ENCODE measurements at regions not wholly inside any gene's neighbourhood (a gene's known extent, or its start where the extent isn't known, plus 50 kb on each side); places are given as distances from the start of the nearest gene placed in this dataset.

- TF ChIP-seq EP300 (IDR thresholded peaks at IDR 0.05) (no peak), CTCF (IDR thresholded peaks at IDR 0.05) (no peak), POLR2A (IDR thresholded peaks at IDR 0.05) (no peak), POLR2AphosphoS5 (IDR thresholded peaks at IDR 0.05) (no peak)
- no peaks in the 10 kb centered on the region for H3K9me3 ChIP-seq
- no peak overlapping the region for H3K27ac ChIP-seq
- no peaks in the 10 kb centered on the region for H3K36me3 ChIP-seq
- peaks cover 13% of the 10 kb centered on the region for H3K27me3 ChIP-seq
- no peak overlapping the region for H3K4me3 ChIP-seq
- no peak for DNase-seq (ENCODE audit: low spot score in 2 of 2)
- H3K4me1 ChIP-seq, result no peaks in the 10 kb centered on the region
- WGBS, result 40% methylated on average over 3 of the region's 3 CpGs
These were observed 55.6 kb downstream of the RHOXF2B start for GRCh38 chrX:120021927-120022326.

- H3K27ac ChIP-seq, result no peak overlapping the region
- H3K9me3 ChIP-seq, result no peaks in the 10 kb centered on the region
- DNase-seq (ENCODE audit: low spot score in 2 of 2), result no peak
- peaks cover 29% of the 10 kb centered on the region for H3K27me3 ChIP-seq
- no peaks in the 10 kb centered on the region for H3K36me3 ChIP-seq
- TF ChIP-seq CTCF (IDR thresholded peaks at IDR 0.05) (no peak), POLR2AphosphoS5 (IDR thresholded peaks at IDR 0.05) (no peak), POLR2A (IDR thresholded peaks at IDR 0.05) (no peak)
- WGBS, result 70% methylated on average over 4 of the region's 4 CpGs
- peaks cover 9% of the 10 kb centered on the region for H3K4me1 ChIP-seq
- H3K4me3 ChIP-seq, result no peak overlapping the region
These were observed 57.2 kb downstream of the RHOXF2B start for GRCh38 chrX:120020305-120020704.

GRCh38 chrX:120016068-120016441 is 61.4 kb downstream of the RHOXF2B start:
- no peak for DNase-seq (ENCODE audit: low spot score in 2 of 2)
- 63% methylated on average over 11 of the region's 11 CpGs for WGBS
- Histone ChIP-seq H3K27me3 (peaks cover 31% of the 10 kb centered on the region), H3K9me3 (no peaks in the 10 kb centered on the region), H3K27ac (no peak overlapping the region), H3K4me3 (peak overlapping the region; percentile 38), H3K4me1 (peaks cover 14% of the 10 kb centered on the region), H3K36me3 (no peaks in the 10 kb centered on the region)
- TF ChIP-seq POLR2AphosphoS5 (IDR thresholded peaks at IDR 0.05), result no peak
- no peak for TF ChIP-seq CTCF (IDR thresholded peaks at IDR 0.05)
- no peak for TF ChIP-seq POLR2A (IDR thresholded peaks at IDR 0.05)

GRCh38 chrX:120015145-120016067 is 62.1 kb downstream of the RHOXF2B start:
- H3K4me3 ChIP-seq, result peak overlapping the region; percentile 38
- no peak for DNase-seq (ENCODE audit: low spot score in 2 of 2)
- H3K27ac ChIP-seq, result no peak overlapping the region
- WGBS, result 38% methylated on average over 43 of the region's 58 CpGs
- TF ChIP-seq POLR2AphosphoS5 (IDR thresholded peaks at IDR 0.05) (no peak), CTCF (IDR thresholded peaks at IDR 0.05) (no peak), EP300 (IDR thresholded peaks at IDR 0.05) (no peak), POLR2A (IDR thresholded peaks at IDR 0.05) (no peak)
- peaks cover 14% of the 10 kb centered on the region for H3K4me1 ChIP-seq
- no peaks in the 10 kb centered on the region for H3K9me3 ChIP-seq
- peaks cover 31% of the 10 kb centered on the region for H3K27me3 ChIP-seq
- no peaks in the 10 kb centered on the region for H3K36me3 ChIP-seq

GRCh38 chrX:120014354-120015130 is 62.9 kb downstream of the RHOXF2B start:
- H3K27ac ChIP-seq, result no peak overlapping the region
- H3K4me3 ChIP-seq, result peak overlapping the region; percentile 38
- H3K36me3 ChIP-seq, result no peaks in the 10 kb centered on the region
- 57% methylated on average over 26 of the region's 30 CpGs for WGBS
- TF ChIP-seq CTCF (IDR thresholded peaks at IDR 0.05), result no peak
- no peak for TF ChIP-seq POLR2A (IDR thresholded peaks at IDR 0.05)
- no peak for TF ChIP-seq POLR2AphosphoS5 (IDR thresholded peaks at IDR 0.05)
- TF ChIP-seq EP300 (IDR thresholded peaks at IDR 0.05), result no peak
- peaks cover 31% of the 10 kb centered on the region for H3K27me3 ChIP-seq
- no peak for DNase-seq (ENCODE audit: low spot score in 2 of 2)
- no peaks in the 10 kb centered on the region for H3K9me3 ChIP-seq
- H3K4me1 ChIP-seq, result peaks cover 14% of the 10 kb centered on the region

Data from suprapubic skin (tissue), 4 donors.